ENCODE measurements at regions not wholly inside any gene's neighbourhood (a gene's known extent, or its start where the extent isn't known, plus 50 kb on each side); places are given as distances from the start of the nearest gene placed in this dataset.

DNA sequence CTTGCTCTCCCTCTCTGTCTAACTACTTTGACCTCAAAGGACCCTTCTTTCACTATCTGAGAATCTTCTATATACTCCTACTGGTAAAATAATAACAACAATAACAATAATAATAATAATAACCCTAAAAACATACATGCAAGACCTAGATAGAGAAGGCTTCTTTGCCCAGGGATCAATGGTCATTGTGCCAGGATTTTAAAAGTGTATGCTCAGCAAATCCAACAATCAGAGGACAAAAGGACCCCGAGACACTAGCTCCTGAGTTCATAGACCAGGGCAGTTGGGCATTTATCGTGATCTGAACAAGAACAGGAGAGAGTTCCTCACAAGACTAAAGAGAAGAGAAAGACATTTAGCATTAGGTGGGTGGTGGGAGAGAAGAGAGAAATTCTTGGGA, 358.5 kb downstream of the DAD1 start:
- TF ChIP-seq, protein P1, sequence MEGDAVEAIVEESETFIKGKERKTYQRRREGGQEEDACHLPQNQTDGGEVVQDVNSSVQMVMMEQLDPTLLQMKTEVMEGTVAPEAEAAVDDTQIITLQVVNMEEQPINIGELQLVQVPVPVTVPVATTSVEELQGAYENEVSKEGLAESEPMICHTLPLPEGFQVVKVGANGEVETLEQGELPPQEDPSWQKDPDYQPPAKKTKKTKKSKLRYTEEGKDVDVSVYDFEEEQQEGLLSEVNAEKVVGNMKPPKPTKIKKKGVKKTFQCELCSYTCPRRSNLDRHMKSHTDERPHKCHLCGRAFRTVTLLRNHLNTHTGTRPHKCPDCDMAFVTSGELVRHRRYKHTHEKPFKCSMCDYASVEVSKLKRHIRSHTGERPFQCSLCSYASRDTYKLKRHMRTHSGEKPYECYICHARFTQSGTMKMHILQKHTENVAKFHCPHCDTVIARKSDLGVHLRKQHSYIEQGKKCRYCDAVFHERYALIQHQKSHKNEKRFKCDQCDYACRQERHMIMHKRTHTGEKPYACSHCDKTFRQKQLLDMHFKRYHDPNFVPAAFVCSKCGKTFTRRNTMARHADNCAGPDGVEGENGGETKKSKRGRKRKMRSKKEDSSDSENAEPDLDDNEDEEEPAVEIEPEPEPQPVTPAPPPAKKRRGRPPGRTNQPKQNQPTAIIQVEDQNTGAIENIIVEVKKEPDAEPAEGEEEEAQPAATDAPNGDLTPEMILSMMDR (IDR thresholded peaks at IDR 0.05; ENCODE audit: insufficient read depth, missing control alignments) = no peak
- DNase-seq (ENCODE audit: insufficient read length, low spot score) = no peak
- FAIRE-seq = no peak

DNA sequence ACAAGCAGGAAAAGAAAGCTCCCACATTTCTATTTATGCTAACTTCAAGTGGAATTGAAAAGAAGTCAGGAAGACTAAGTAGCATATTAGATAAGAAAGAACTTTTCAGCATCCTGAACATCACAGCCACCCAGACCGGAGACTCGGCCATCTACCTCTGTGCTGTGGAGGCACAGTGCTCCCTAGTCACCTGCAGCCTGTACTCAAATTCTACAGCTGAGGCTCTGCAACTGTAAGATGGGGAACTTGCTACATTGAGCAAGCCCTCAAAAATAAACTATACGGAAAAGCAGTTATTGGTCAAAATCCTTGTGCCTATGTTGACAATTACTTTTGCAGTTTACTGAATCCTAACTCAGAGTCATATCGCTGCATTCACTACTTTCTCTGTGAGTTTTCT, 361.9 kb downstream of the DAD1 start:
- DNase-seq (ENCODE audit: insufficient read length, low spot score) (no peak), FAIRE-seq (no peak)

DNA sequence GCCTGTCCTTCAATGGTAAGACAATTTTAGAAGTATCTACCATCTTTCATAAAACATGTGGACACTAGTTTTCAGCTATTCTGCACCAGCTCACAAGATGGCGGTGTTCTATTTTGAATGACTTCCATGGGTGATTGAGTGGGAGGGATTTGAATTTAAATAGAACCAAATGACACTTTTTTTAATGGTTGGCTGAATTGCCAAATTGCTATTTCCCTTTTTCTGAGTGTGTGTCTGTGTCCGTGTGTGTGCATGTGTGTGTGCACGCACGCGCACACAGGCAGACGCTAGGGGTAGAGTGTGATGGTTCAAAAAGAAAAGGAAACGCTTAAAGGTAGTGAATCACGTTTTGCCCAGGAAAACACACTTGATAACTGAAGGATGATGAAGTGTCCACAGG, 362.6 kb downstream of the DAD1 start:
- DNase-seq (ENCODE audit: insufficient read length, low spot score) (no peak), FAIRE-seq (no peak)

More for the DNA sequence above, 361.9 kb downstream of the DAD1 start:
- TF ChIP-seq, protein P1 (IDR thresholded peaks at IDR 0.05; ENCODE audit: insufficient read depth, missing control alignments) = no peak

GRCh38 chr14:22225516-22226140, 363.4 kb downstream of the DAD1 start:
- DNase-seq (ENCODE audit: insufficient read length, low spot score) (no peak), FAIRE-seq (no peak)

More for the DNA sequence above, 362.6 kb downstream of the DAD1 start:
- TF ChIP-seq, protein P1 (IDR thresholded peaks at IDR 0.05; ENCODE audit: insufficient read depth, missing control alignments) = peak; percentile 2

GRCh38 chr14:22221508-22221907, 367.5 kb downstream of the DAD1 start:
- FAIRE-seq = no peak
- TF ChIP-seq, protein P1 (IDR thresholded peaks at IDR 0.05; ENCODE audit: insufficient read depth, missing control alignments) = no peak
- DNase-seq (ENCODE audit: insufficient read length, low spot score) = no peak

More at GRCh38 chr14:22225516-22226140, 363.4 kb downstream of the DAD1 start:
- TF ChIP-seq, protein P1 (IDR thresholded peaks at IDR 0.05; ENCODE audit: insufficient read depth, missing control alignments) = no peak

DNA sequence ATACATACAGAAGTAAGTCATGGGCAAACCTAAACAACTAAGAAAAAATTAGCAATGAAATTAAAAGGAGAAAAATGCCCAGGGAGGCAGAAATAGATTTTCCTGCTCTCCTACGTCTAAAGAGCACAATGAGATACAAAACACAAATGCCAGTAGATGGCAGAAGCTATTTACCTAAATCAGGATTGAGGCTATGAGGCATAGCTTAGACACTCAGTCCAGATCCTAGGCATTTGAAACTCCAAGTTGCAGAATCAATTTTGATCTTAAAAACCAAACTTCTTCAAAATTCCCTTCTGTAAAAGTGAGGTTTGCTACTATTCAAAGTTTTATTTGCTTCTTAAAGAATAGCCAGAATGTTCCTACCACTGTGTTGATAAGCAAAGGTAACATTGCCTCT, 368.6 kb downstream of the DAD1 start:
- DNase-seq (ENCODE audit: insufficient read length, low spot score) (no peak), FAIRE-seq (no peak)
- TF ChIP-seq, protein P1 (IDR thresholded peaks at IDR 0.05; ENCODE audit: insufficient read depth, missing control alignments) = no peak

- TF ChIP-seq, protein P1 (IDR thresholded peaks at IDR 0.05; ENCODE audit: insufficient read depth, missing control alignments) = no peak
- no peak for FAIRE-seq
- DNase-seq (ENCODE audit: insufficient read length, low spot score) = no peak
Observed at GRCh38 chr14:22218728-22219127, 370.3 kb downstream of the DAD1 start.

Data from D721Med (cell line).